NCI-H1048 (cell line): ENCODE measurements at regions not wholly inside any gene's neighbourhood (a gene's known extent, or its start where the extent isn't known, plus 50 kb on each side); places are given as distances from the start of the nearest gene placed in this dataset.

Source experiments
- DNase-seq: peaks from one replicate; lab custom pipeline; 2025; lab: John Stamatoyannopoulos, UW

- no peak for DNase-seq
These were observed 109.2 kb upstream of the STT3B start for GRCh38 chr3:31423482-31423881.

GRCh38 chr3:31425401-31425800 lies 107.3 kb upstream of the STT3B start:
- no peak for DNase-seq

- DNase-seq, result no peak
These were observed 105.1 kb upstream of the STT3B start for GRCh38 chr3:31427623-31428022.

GRCh38 chr3:31431321-31431720 lies 101.4 kb upstream of the STT3B start:
- no peak for DNase-seq

DNA sequence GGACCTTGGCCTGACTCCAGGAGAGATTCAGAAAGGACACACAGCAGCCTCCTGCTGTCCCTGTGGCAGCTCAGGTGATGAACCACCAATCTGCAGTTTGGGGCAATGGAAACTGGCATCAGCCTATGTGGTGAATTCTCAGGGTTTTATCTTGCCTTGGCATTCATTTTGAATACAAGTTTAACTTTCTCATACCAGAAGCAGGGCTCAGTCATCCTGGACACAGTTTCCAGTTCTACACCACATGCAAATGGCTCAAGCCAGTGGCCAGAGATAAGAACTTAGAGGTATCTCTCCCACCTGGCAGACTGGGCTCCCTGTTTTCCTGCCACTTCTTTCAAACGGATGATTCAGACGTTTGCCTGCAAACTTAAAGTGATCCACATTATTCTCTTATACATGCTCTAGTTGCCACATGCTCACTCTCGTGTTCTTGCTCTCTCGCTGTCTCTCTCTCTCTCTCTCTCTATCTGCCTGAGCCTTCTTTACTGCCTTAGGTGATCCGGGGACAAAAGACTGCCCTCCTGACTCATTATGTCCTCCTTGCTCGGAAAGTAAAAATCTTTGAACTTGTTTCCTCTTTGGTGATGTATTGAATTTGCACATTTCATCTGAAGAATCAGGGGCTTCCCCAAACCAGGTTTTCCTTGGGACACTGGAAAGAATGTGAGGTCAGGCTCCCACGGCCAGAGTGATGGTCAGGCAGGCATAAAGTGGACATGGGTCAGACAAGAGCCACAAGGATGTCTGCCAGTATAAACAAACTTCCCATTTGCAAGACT lies 99.6 kb upstream of the STT3B start:
- no peak for DNase-seq

GRCh38 chr3:31433679-31433992 lies 99.1 kb upstream of the STT3B start:
- no peak for DNase-seq

DNA sequence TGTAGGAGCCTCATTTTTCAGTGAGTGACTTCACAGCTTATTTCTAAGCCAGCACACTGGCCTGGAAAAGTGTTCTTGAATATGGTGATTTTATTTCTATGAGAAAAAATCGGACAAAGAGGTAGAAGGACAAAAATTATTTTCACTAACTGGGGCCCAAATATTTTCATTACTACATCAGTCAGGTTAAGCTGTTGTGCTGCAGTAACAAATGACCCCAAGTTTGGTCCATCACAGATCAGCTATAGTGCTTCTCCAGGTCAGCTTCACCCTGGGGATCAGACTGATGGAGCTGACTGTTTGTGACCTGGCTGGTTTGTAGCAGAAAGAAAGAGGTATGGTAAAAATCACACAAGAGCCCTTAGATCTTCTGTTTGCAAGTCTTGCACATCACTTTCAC lies 97.9 kb upstream of the STT3B start:
- no peak for DNase-seq

GRCh38 chr3:31436830-31437229 lies 95.9 kb upstream of the STT3B start:
- DNase-seq, result no peak

- DNase-seq, result no peak
These were observed 94.0 kb upstream of the STT3B start for GRCh38 chr3:31438742-31439141.

DNA sequence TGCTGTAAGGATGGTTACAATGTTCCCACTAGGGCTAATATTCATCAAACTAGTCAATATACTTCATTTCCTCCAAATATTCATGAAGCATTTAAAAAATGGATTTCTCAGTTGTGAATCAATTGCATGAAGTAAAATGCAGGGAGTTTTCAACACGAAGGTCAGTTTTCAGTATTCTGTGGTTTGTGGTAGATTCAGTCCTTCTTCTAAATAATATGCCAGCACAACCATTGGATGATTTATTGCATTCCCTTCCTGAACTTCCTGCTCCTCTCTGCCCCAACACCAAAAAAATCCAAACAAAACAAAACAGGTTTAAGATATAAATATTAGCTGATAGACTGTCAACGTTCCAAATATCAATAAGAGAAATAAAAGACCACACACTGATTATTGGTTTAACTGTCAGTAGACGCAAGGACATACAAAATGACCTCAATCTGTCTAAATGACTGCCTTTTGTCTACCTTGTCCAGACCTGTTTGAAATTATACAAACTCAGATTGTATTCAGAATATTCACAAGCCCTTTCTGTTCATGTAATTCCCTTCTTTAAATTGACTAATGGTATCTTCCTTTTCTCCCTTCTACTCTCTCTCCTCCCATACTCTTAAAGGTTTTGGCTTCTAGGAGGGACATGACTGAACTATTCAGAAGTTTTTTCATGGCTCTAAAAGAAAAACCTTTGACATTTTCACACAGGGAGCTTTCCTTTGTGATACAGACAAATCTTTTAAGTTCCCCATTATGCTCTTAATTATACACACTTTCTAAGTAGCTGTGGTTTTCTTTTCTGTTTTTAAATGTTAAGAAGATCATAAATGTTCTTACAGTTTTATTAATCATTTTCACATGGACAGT lies 92.6 kb upstream of the STT3B start:
- DNase-seq, result no peak

DNA sequence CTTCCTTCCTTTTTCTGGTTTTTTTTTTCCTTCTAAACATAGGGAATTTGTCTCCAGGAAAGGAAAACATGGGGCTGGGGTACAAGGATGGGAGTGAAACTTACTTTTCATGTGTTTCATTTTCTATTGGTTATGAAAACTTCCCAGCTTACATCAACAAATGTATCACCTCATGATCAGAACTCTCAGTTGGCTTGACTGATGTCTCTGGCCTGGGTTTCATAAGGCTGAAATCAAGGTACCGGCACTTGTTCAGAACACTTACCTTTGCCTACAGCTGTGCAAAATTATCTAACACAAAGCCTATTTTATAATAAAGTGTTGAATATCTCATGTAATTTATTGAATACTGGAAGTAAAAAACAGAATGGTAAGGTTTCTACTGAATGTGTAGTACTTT lies 91.8 kb upstream of the STT3B start:
- DNase-seq, result no peak

GRCh38 chr3:31442755-31443154 lies 90.0 kb upstream of the STT3B start:
- DNase-seq, result no peak

DNA sequence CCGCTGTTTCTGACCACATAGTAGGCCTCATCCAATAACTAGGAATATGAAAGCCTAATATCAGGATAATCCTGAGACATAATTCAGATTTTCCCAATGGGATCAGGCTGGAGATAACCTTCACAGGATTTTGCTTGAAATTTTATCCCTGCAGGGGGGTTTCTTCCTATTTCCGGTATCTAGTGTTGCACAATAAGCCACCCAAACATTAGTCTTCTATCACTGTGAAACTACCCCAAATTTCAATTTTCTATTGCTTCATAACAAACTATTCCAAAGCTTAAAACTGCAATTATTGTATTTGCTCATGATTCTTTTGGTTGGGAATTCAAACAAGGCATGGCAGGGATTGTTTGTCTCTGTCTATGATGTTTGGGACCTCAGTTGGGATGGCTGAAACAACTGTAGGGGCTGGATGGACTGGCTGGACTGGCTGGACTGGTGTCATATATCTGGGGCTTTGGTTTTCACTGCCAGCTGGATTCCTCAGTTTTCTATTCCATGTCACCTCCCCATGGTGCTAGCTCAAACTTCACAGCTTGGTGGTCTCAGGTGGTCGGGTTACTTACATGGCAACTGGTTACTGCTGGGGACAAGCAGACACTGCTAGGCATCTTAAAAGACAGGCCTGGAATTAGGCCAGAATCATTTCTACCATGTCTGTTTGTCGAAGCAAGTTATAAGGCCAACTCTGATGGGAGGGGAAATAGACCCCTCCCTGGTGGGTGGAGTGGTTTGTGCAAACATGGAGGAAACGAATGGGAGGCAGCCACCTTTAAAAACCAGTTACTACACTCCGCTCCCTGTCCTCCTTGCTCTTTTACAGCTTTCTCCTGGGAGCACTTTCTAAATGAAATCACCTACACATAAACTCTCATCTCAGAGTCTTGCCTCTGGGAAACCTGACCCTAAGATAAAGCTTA lies 88.2 kb upstream of the STT3B start:
- DNase-seq, result no peak

GRCh38 chr3:31445701-31446100 lies 87.0 kb upstream of the STT3B start:
- no peak for DNase-seq

DNA sequence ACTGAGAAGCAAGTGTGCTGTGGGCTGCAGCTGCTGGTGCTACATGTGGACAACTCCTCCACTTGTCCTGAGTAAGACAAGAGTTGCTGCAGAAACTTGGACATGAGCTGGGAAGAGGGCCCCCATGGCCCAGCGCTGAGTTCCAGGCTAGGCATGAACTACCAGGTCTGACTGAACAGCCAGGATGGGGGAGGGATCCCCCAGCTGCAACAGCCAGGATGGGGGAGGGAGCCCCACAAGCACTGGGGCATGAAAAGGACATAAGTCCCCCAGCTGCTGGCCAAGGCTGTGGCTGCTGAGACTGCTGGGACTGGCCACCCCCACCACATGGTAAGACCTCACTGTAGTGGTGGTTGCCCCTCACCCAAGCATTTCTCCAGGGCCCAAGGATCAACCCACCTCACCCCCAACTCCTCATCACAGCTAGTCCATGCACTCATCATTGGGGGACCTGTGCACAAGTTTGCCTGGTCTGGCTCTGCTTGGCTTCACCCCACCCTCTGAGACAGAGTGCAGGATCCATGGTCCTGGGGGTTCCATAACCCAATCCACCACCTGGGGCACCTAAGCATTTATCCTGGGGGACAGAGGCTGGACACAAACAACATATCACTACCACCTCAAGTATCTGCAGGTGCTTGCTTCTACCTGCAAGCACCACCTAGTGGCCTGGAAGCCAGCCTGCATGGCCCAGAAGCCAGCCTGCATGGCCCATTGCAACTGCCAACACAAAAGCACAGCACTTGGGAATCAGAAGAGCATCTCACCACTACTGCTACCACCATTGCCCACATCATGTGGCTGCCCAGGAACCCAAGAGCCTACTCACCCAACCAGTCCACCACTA lies 84.5 kb upstream of the STT3B start:
- DNase-seq, result no peak

DNA sequence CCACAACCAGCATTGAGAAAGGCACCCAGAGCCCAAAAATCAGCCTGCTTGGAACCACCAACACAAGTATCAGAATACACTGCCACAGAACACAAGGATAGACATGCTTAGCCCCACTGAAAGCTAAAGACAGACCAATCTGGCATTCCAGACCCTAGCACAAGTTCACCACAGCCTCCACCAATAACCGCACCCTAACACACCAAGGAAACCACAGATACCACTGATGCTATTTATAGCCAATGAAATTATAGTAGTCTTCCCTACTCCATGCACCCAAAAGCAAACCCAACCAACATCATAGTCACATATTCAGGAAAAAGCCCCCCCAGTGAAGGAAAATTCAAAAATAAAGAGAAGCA lies 83.9 kb upstream of the STT3B start:
- DNase-seq, result no peak

DNA sequence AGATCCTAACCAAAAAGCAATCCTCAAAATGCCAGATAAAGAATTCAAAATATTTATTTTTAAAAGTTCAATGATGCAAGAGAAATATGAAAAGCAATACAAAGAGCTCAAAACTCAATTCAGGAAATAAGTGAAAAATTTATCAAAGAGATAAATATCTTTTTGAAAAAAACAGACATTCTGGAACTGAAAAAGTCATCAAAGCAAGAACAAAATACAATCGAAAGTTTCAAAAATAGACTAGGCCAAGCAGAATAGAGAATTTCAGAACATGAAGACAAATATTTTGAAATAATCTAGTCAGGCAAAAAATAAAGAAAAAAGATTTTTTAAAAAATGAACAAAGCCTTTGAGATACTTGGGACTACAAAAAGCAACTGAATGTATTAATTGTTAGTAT lies 83.4 kb upstream of the STT3B start:
- DNase-seq, result no peak

- DNase-seq, result no peak
These were observed 82.4 kb upstream of the STT3B start for GRCh38 chr3:31450345-31450744.

- no peak for DNase-seq
These were observed 80.1 kb upstream of the STT3B start for GRCh38 chr3:31452495-31453106.

GRCh38 chr3:31453430-31453829 lies 79.3 kb upstream of the STT3B start:
- DNase-seq, result no peak

GRCh38 chr3:31455524-31455923 lies 77.2 kb upstream of the STT3B start:
- DNase-seq, result no peak
